Suprapubic skin (tissue), 4 donors: ENCODE measurements at regions not wholly inside any gene's neighbourhood (a gene's known extent, or its start where the extent isn't known, plus 50 kb on each side); places are given as distances from the start of the nearest gene placed in this dataset.

Experiments used
- EP300 ChIP-seq: sonication (generic); formaldehyde crosslinking; IDR thresholded peaks from one replicate; pipeline ENCODE4 v1.6.1; 2017; ENCODE audit warnings: antibody characterized with exemption
- POLR2A ChIP-seq, 2 donors: fragments of 450-650 bp; IDR thresholded peaks; one replicate each; pipeline ENCODE4 v1.6.1; 2017; ENCODE audit warnings: antibody characterized with exemption in 2 of 2, mild to moderate bottlenecking in 2 of 2, moderate library complexity in 2 of 2
- POLR2AphosphoS5 ChIP-seq, 3 donors: sonication (generic); formaldehyde crosslinking; IDR thresholded peaks; one replicate each; pipeline ENCODE4 v1.6.1; 2017; ENCODE audit warnings: antibody characterized with exemption in 3 of 3
- TF ChIP-seq, protein P1 (sequence below), 2 donors: fragments of 200-600 bp in 1 of 2; fragments of 450-650 bp in 1 of 2; sonication (generic) in 1 of 2; IDR thresholded peaks; one replicate each; pipeline ENCODE4 v1.5.1; 2016 to 2019; ENCODE audit warnings: antibody characterized with exemption in 2 of 2, mild to moderate bottlenecking in 1 of 2, moderate library complexity in 1 of 2

- TF ChIP-seq, protein P1, sequence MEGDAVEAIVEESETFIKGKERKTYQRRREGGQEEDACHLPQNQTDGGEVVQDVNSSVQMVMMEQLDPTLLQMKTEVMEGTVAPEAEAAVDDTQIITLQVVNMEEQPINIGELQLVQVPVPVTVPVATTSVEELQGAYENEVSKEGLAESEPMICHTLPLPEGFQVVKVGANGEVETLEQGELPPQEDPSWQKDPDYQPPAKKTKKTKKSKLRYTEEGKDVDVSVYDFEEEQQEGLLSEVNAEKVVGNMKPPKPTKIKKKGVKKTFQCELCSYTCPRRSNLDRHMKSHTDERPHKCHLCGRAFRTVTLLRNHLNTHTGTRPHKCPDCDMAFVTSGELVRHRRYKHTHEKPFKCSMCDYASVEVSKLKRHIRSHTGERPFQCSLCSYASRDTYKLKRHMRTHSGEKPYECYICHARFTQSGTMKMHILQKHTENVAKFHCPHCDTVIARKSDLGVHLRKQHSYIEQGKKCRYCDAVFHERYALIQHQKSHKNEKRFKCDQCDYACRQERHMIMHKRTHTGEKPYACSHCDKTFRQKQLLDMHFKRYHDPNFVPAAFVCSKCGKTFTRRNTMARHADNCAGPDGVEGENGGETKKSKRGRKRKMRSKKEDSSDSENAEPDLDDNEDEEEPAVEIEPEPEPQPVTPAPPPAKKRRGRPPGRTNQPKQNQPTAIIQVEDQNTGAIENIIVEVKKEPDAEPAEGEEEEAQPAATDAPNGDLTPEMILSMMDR (IDR thresholded peaks at IDR 0.05): no peak
- TF ChIP-seq POLR2A (IDR thresholded peaks at IDR 0.05): no peak
- TF ChIP-seq POLR2AphosphoS5 (IDR thresholded peaks at IDR 0.05): no peak
- no peak for TF ChIP-seq EP300
These were observed 1124.7 kb upstream of the WWC1 start for GRCh38 chr5:167166696-167167095.
